Body of pancreas (tissue), 4 donors: ENCODE measurements at regions not wholly inside any gene's neighbourhood (a gene's known extent, or its start where the extent isn't known, plus 50 kb on each side); places are given as distances from the start of the nearest gene placed in this dataset.

ENCODE experiments used
- ATAC-seq: fragments of 150-250 bp; one replicate; pipeline ENCODE4 v1.9.1; 2016
- DNase-seq, 4 donors: peaks; one replicate each; pipeline ENCODE4 v3.0.0-alpha.2; 2019
- H3K27ac ChIP-seq, 4 donors: fragments of 200-600 bp; sonication (generic); 1 replicate in 3 of 4; 2 replicates in 1 of 4; pipeline versions ENCODE4 v1.5.1 to v1.6.1; 2016 to 2019; ENCODE audit warnings: mild to moderate bottlenecking in 1 of 4, mixed read lengths in 1 of 4, moderate library complexity in 1 of 4
- H3K27me3 ChIP-seq, 2 donors: fragments of 200-600 bp; sonication (generic); one replicate each; pipeline ENCODE4 v1.6.0; 2016; ENCODE audit warnings: mild to moderate bottlenecking in 1 of 2
- H3K36me3 ChIP-seq, 2 donors: fragments of 200-600 bp; sonication (generic); replicated peaks in 1 of 2; 2 replicates each; pipeline ENCODE4 v1.5.1; 2016; ENCODE audit warnings: low read depth in 2 of 2; ENCODE audit not compliant: insufficient read depth in 1 of 2
- H3K4me1 ChIP-seq: fragments of 200-600 bp; sonication (generic); one replicate; pipeline ENCODE4 v1.6.0; 2016
- H3K4me3 ChIP-seq, 2 donors: fragments of 200-600 bp; sonication (generic); 1 replicate in 1 of 2; 2 replicates in 1 of 2; pipeline ENCODE4 v1.5.1; 2016 to 2019
- H3K9me3 ChIP-seq, 3 donors: fragments of 200-600 bp; sonication (generic); 1 replicate in 2 of 3; 2 replicates in 1 of 3; pipeline ENCODE4 v1.5.1; 2016
- POLR2A ChIP-seq, 3 donors: fragments of 450-650 bp; IDR thresholded peaks; one replicate each; pipeline ENCODE4 v1.6.1; 2016; ENCODE audit warnings: antibody characterized with exemption in 3 of 3, mild to moderate bottlenecking in 2 of 3
- WGBS, 2 donors: methylation state at CpG; one replicate each; pipeline ENCODE4 v1.1.5; 2017; 5-methylcytosine and 5-hydroxymethylcytosine counted together
- intact Hi-C: fragments of 100-400 bp; cut with DNase I; formaldehyde crosslinking; loops from one replicate; pipeline ENCODE4 v1.15.1; 2023
- TF ChIP-seq, protein P1 (sequence below), 7 experiments: fragments of 450-650 bp in 4 of 7; fragments of 200-600 bp in 3 of 7; sonication (generic) in 3 of 7; IDR thresholded peaks; one replicate each; pipeline ENCODE4 v1.5.1; 2016 to 2019; ENCODE audit warnings: antibody characterized with exemption in 7 of 7

DNA sequence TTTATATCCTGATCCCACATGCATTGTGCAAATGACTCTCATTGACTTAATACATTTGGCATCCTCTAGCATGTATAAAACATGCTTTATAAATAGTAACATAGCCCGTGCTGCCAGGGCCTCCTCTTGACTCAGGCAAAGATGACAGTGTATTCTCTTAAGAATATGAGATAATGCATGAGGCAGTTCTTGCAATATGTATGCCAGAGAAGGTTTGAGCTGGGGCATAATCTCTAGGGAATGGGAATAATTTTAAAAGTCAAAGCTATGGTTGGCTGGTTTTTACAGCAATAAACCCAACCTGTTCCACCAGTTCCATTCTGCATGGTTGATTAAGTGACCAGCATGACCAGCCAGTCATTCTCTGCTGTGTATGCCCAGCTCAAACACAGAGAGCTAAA is 179.0 kb upstream of the PFN2 start:
- H3K36me3 ChIP-seq = no peaks in the 10 kb centered on the region
- no peaks in the 10 kb centered on the region for H3K4me1 ChIP-seq
- H3K27me3 ChIP-seq = no peaks in the 10 kb centered on the region
- no peak overlapping the region for H3K4me3 ChIP-seq
- intact Hi-C loops = no loop called here
- no peak overlapping the region for H3K27ac ChIP-seq
- no peak for DNase-seq
- ATAC-seq = peak; percentile 27
- TF ChIP-seq, protein P1, sequence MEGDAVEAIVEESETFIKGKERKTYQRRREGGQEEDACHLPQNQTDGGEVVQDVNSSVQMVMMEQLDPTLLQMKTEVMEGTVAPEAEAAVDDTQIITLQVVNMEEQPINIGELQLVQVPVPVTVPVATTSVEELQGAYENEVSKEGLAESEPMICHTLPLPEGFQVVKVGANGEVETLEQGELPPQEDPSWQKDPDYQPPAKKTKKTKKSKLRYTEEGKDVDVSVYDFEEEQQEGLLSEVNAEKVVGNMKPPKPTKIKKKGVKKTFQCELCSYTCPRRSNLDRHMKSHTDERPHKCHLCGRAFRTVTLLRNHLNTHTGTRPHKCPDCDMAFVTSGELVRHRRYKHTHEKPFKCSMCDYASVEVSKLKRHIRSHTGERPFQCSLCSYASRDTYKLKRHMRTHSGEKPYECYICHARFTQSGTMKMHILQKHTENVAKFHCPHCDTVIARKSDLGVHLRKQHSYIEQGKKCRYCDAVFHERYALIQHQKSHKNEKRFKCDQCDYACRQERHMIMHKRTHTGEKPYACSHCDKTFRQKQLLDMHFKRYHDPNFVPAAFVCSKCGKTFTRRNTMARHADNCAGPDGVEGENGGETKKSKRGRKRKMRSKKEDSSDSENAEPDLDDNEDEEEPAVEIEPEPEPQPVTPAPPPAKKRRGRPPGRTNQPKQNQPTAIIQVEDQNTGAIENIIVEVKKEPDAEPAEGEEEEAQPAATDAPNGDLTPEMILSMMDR (IDR thresholded peaks at IDR 0.05) = no peak
- no peak for TF ChIP-seq POLR2A (IDR thresholded peaks at IDR 0.05)
- no peaks in the 10 kb centered on the region for H3K9me3 ChIP-seq
- 0 to 13% methylated on average over 1 of the region's 1 CpG for WGBS, 2 donors

DNA sequence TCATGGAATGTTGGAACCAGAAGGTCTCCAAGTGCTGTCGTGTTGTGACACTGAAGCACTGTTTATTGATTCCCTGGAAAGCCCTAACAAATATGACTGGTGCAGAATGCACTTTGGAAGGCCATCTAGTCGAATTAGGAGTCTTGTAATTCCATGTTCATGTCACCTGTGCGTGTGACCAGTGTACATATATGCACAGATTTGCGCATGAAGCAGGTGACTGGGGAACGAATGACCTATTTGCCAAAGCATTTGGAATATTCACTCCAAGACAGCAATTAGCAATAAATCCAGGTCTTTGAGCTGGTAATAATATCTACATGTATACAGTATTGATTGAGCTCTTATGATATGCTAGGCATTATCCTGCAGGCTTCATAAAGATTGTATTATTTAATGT is 177.5 kb upstream of the PFN2 start:
- H3K27ac ChIP-seq = no peak overlapping the region
- ATAC-seq = no peak

DNA sequence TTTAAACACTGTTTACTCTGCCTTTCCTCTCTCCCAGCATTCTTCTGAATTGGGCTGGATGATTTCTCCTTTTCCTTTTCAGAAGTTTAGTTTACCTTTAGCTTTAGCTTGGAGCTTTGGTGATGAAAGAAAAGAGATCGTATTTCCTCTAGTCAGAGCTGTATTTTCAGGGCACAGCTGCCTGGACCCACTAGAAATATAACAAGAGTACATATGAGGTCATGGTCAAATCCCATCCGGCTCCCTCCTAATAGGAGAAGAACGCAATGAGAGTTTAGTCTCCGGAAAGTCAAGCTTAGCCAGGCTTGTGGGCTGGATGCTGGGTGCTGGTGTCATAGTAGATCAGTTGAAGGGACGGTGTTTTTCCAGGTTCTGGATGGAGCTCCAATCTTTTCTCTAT is 177.1 kb upstream of the PFN2 start:
- Histone ChIP-seq H3K4me1 (no peaks in the 10 kb centered on the region), H3K27me3 (no peaks in the 10 kb centered on the region), H3K27ac (no peak overlapping the region), H3K36me3 (no peaks in the 10 kb centered on the region), H3K4me3 (no peak overlapping the region), H3K9me3 (no peaks in the 10 kb centered on the region)
- DNase-seq (no peak), ATAC-seq (no peak)
- no peak for TF ChIP-seq POLR2A (IDR thresholded peaks at IDR 0.05)
- TF ChIP-seq, protein P1 (IDR thresholded peaks at IDR 0.05) = no peak
- intact Hi-C loops = no loop called here
- WGBS, 2 donors = 76 to 86% methylated on average over 5 of the region's 5 CpGs

More for the DNA sequence above, 177.5 kb upstream of the PFN2 start:
- no peaks in the 10 kb centered on the region for H3K36me3 ChIP-seq
- no peak for DNase-seq
- no peaks in the 10 kb centered on the region for H3K9me3 ChIP-seq
- intact Hi-C loops = no loop called here
- 72 to 76% methylated on average over 5 of the region's 5 CpGs for WGBS, 2 donors
- no peaks in the 10 kb centered on the region for H3K4me1 ChIP-seq
- no peak for TF ChIP-seq POLR2A (IDR thresholded peaks at IDR 0.05)
- TF ChIP-seq, protein P1 (IDR thresholded peaks at IDR 0.05) = no peak
- H3K4me3 ChIP-seq = no peak overlapping the region
- H3K27me3 ChIP-seq = no peaks in the 10 kb centered on the region

DNA sequence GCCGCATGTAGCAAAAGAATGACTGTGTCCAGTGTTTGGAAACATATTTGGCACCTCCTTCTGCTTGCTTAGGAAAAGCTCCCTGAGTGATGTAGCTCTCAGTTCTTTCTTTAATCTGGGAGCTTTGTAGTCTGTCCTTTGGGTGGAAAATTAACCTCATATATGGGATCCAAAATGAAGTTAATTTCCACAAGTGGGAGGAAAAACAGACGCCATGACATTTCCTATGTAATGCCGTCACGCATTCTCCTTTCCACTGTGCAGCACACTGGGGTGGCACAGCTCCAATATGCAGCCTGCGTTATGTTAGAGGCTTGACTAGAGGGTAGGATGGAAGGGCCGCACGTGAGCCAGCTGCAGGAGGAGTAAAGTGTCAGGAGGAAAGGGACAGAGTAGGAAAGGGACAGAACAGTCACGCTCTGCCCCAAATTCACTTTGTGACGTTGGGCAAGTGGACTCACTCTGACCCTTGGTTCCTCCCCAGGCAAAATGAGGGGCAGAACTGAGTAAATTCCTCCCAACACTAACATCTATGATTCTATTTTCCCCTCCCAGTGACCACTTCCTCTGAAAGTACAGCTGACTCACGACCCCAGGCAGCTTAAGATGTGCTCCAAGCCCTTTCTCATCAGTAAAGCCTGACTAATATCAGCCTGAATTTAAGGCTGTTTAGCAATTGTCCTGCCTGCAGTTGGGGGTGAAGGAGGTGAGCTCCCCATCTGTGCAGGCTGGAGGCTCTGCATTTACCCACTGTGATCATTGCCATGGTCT is 176.5 kb upstream of the PFN2 start:
- Histone ChIP-seq H3K27me3 (no peaks in the 10 kb centered on the region), H3K36me3 (no peaks in the 10 kb centered on the region), H3K27ac (no peak overlapping the region), H3K4me1 (no peaks in the 10 kb centered on the region), H3K9me3 (no peaks in the 10 kb centered on the region), H3K4me3 (no peak overlapping the region)
- intact Hi-C loops = no loop called here
- TF ChIP-seq, protein P1 (IDR thresholded peaks at IDR 0.05) = no peak
- TF ChIP-seq POLR2A (IDR thresholded peaks at IDR 0.05) = no peak
- WGBS, 2 donors = 76 to 86% methylated on average over 10 of the region's 10 CpGs
- peak; percentile 35 for ATAC-seq
- DNase-seq = peak in 1 of 4 donors; percentile 16

DNA sequence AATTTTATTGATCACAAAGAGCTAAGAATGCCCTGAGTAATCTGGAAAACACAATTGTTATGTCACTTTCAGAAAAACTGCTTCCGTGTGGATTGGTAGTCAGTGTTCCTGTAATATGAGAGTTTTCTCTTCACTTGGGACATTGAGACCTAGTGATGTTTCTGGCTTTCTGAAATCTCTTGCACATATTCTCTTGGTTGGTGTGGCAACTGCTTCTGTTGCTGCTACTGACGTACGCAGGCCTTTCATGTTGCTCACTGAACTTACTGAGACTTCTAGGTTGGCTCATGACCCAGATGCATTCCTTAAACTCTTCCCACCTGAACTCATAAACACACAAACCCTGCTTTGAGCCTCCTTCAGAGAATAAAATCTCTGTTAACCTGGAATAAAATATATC is 175.0 kb upstream of the PFN2 start:
- no peaks in the 10 kb centered on the region for H3K36me3 ChIP-seq
- H3K27me3 ChIP-seq = no peaks in the 10 kb centered on the region
- no peak overlapping the region for H3K27ac ChIP-seq
- intact Hi-C loops = no loop called here
- H3K4me3 ChIP-seq = no peak overlapping the region
- ATAC-seq = no peak
- no peak for TF ChIP-seq POLR2A (IDR thresholded peaks at IDR 0.05)
- TF ChIP-seq, protein P1 (IDR thresholded peaks at IDR 0.05) = no peak
- H3K9me3 ChIP-seq = no peaks in the 10 kb centered on the region
- 95 to 97% methylated on average over 3 of the region's 3 CpGs for WGBS, 2 donors
- H3K4me1 ChIP-seq = peaks cover 5% of the 10 kb centered on the region
- no peak for DNase-seq
